NB4 (cell line): ENCODE measurements at regions not wholly inside any gene's neighbourhood (a gene's known extent, or its start where the extent isn't known, plus 50 kb on each side); places are given as distances from the start of the nearest gene placed in this dataset.

Source experiments
- MYC ChIP-seq: IDR thresholded peaks from 2 replicates; pipeline ENCODE4 v1.6.1; 2011; ENCODE audit warnings: low read depth, low read length
- POLR2A ChIP-seq: IDR thresholded peaks from 2 replicates; pipeline ENCODE4 v1.6.1; 2011; ENCODE audit warnings: mild to moderate bottlenecking; ENCODE audit not compliant: insufficient read length; ENCODE audit errors: extremely low read depth
- TF ChIP-seq, protein P1 (sequence below): IDR thresholded peaks from one replicate; pipeline ENCODE4 v1.5.1; 2012; ENCODE audit warnings: low read depth, low read length
- TF ChIP-seq, protein P2 (sequence below): IDR thresholded peaks from 2 replicates; pipeline ENCODE4 v1.6.1; 2011; ENCODE audit warnings: low read depth, low read length

DNA sequence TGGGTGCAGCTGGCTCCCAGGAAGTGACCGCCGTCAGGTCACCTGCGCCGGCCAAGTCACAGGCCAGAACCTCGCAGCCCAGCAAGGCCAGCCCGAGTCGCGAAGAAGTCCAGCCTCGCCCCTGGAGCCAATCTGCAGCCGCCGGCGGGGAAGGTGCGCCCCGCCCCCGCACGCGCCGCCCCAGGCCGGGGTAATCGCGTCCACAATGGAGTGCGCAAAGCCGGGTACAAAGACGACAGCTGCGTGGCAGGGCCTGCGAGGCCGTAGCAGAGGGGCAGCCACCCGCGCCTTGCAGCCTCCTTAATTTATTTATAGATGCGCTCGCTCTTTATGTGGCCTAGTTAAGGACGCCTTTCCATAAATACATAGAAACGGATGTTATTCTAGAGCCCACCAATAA is 139.4 kb upstream of the CPEB2 start:
- TF ChIP-seq, protein P1, sequence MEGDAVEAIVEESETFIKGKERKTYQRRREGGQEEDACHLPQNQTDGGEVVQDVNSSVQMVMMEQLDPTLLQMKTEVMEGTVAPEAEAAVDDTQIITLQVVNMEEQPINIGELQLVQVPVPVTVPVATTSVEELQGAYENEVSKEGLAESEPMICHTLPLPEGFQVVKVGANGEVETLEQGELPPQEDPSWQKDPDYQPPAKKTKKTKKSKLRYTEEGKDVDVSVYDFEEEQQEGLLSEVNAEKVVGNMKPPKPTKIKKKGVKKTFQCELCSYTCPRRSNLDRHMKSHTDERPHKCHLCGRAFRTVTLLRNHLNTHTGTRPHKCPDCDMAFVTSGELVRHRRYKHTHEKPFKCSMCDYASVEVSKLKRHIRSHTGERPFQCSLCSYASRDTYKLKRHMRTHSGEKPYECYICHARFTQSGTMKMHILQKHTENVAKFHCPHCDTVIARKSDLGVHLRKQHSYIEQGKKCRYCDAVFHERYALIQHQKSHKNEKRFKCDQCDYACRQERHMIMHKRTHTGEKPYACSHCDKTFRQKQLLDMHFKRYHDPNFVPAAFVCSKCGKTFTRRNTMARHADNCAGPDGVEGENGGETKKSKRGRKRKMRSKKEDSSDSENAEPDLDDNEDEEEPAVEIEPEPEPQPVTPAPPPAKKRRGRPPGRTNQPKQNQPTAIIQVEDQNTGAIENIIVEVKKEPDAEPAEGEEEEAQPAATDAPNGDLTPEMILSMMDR: no peak
- TF ChIP-seq, protein P2, sequence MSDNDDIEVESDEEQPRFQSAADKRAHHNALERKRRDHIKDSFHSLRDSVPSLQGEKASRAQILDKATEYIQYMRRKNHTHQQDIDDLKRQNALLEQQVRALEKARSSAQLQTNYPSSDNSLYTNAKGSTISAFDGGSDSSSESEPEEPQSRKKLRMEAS: no peak
- no peak for TF ChIP-seq POLR2A
- no peak for TF ChIP-seq MYC
